ENCODE measurements at regions not wholly inside any gene's neighbourhood (a gene's known extent, or its start where the extent isn't known, plus 50 kb on each side); places are given as distances from the start of the nearest gene placed in this dataset.

GRCh38 chr3:178443634-178444033 is 92.6 kb upstream of the KCNMB2 start:
- H3K4me3 ChIP-seq, result no peak overlapping the region
- no peak for TF ChIP-seq CTCF (IDR thresholded peaks at IDR 0.05)
- no peak for TF ChIP-seq POLR2A (IDR thresholded peaks at IDR 0.05)
- TF ChIP-seq EP300 (IDR thresholded peaks at IDR 0.05), result no peak
- no peak for TF ChIP-seq POLR2AphosphoS5 (IDR thresholded peaks at IDR 0.05)
- H3K27me3 ChIP-seq, result no peaks in the 10 kb centered on the region
- H3K4me1 ChIP-seq, result peaks cover 0 to 11% (median 4%) of the 10 kb centered on the region in 4 donors
- intact Hi-C loops (cut with DNase I), result no loop called here
- H3K36me3 ChIP-seq, result no peaks in the 10 kb centered on the region
- H3K27ac ChIP-seq, result no peak overlapping the region
- H3K9me3 ChIP-seq, result no peaks in the 10 kb centered on the region
- DNase-seq, result no peak
- WGBS, 2 donors, result 53 to 71% methylated on average over 2 of the region's 2 CpGs

- Histone ChIP-seq H3K27me3 (no peaks in the 10 kb centered on the region), H3K9me3 (no peaks in the 10 kb centered on the region), H3K4me1 (peaks cover 0 to under 1% (median 0%) of the 10 kb centered on the region in 4 donors), H3K27ac (no peak overlapping the region), H3K36me3 (no peaks in the 10 kb centered on the region), H3K4me3 (no peak overlapping the region)
- TF ChIP-seq CTCF (IDR thresholded peaks at IDR 0.05) (no peak), POLR2AphosphoS5 (IDR thresholded peaks at IDR 0.05) (no peak), EP300 (IDR thresholded peaks at IDR 0.05) (no peak), POLR2A (IDR thresholded peaks at IDR 0.05) (no peak)
- WGBS, 2 donors, result 82 to 89% methylated on average over 4 of the region's 4 CpGs
- no peak for DNase-seq
- intact Hi-C loops (cut with DNase I), result no loop called here
These were observed 91.1 kb upstream of the KCNMB2 start for GRCh38 chr3:178445139-178445538.

GRCh38 chr3:178446059-178446458 is 90.2 kb upstream of the KCNMB2 start:
- TF ChIP-seq POLR2A (IDR thresholded peaks at IDR 0.05) (no peak), EP300 (IDR thresholded peaks at IDR 0.05) (no peak), POLR2AphosphoS5 (IDR thresholded peaks at IDR 0.05) (no peak), CTCF (IDR thresholded peaks at IDR 0.05) (no peak)
- intact Hi-C loops (cut with DNase I), result no loop called here
- H3K27me3 ChIP-seq, result no peaks in the 10 kb centered on the region

GRCh38 chr3:178450476-178450875 is 85.8 kb upstream of the KCNMB2 start:
- Histone ChIP-seq H3K4me1 (peaks cover 0 to 13% (median 9%) of the 10 kb centered on the region in 4 donors), H3K9me3 (no peaks in the 10 kb centered on the region), H3K27me3 (no peaks in the 10 kb centered on the region), H3K36me3 (no peaks in the 10 kb centered on the region), H3K4me3 (no peak overlapping the region), H3K27ac (no peak overlapping the region)
- intact Hi-C loops (cut with DNase I), result no loop called here
- WGBS, 2 donors, result 79 to 91% methylated on average over 3 of the region's 3 CpGs
- TF ChIP-seq POLR2A (IDR thresholded peaks at IDR 0.05), result no peak
- no peak for TF ChIP-seq POLR2AphosphoS5 (IDR thresholded peaks at IDR 0.05)
- TF ChIP-seq CTCF (IDR thresholded peaks at IDR 0.05), result no peak
- no peak for TF ChIP-seq EP300 (IDR thresholded peaks at IDR 0.05)
- DNase-seq, result no peak

More at GRCh38 chr3:178446059-178446458, 90.2 kb upstream of the KCNMB2 start:
- DNase-seq, result no peak
- H3K36me3 ChIP-seq, result no peaks in the 10 kb centered on the region
- 51 to 67% methylated on average over 1 of the region's 1 CpG for WGBS, 2 donors
- no peaks in the 10 kb centered on the region for H3K4me1 ChIP-seq
- H3K9me3 ChIP-seq, result no peaks in the 10 kb centered on the region
- H3K4me3 ChIP-seq, result no peak overlapping the region
- H3K27ac ChIP-seq, result no peak overlapping the region

GRCh38 chr3:178451799-178452198 is 84.4 kb upstream of the KCNMB2 start:
- intact Hi-C loops (cut with DNase I), result no loop called here
- no peaks in the 10 kb centered on the region for H3K9me3 ChIP-seq

More at GRCh38 chr3:178451799-178452198, 84.4 kb upstream of the KCNMB2 start:
- Histone ChIP-seq H3K36me3 (no peaks in the 10 kb centered on the region), H3K27me3 (no peaks in the 10 kb centered on the region), H3K4me3 (no peak overlapping the region), H3K4me1 (peaks cover 0 to 13% (median 10%) of the 10 kb centered on the region in 4 donors), H3K27ac (no peak overlapping the region)
- no peak for DNase-seq
- no peak for TF ChIP-seq POLR2AphosphoS5 (IDR thresholded peaks at IDR 0.05)
- no peak for TF ChIP-seq EP300 (IDR thresholded peaks at IDR 0.05)
- TF ChIP-seq CTCF (IDR thresholded peaks at IDR 0.05), result no peak
- TF ChIP-seq POLR2A (IDR thresholded peaks at IDR 0.05), result no peak
